ENCODE measurements at regions not wholly inside any gene's neighbourhood (a gene's known extent, or its start where the extent isn't known, plus 50 kb on each side); places are given as distances from the start of the nearest gene placed in this dataset.

DNA sequence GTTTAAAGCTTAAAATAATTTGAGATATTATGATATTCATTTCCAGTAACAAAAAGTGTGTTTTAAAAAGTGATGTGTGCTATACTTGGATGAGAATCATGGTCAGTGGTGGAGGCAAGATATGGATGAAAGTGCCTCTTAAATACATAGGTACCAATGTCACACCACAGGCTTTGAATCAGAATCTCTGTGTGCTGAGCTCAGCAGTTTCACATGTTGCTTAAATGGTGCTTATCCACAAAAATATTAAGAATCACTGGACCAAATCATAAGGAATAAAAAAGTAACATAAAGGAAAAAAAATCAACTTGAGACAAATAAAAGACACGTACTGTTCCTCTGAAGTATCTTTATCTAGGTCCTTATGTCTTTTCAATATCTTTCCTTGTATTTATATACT lies 850.5 kb upstream of the POT1 start:
- DNase-seq (no peak), ATAC-seq (no peak)
- Histone ChIP-seq H3K9me3 (no peaks in the 10 kb centered on the region), H3K36me3 (ENCODE audit: insufficient read depth in 1 of 2, low read depth in 1 of 2) (no peaks in the 10 kb centered on the region), H3K4me3 (no peak overlapping the region), H3K27ac (no peak overlapping the region), H3K4me1 (no peaks in the 10 kb centered on the region), H3K27me3 (ENCODE audit: insufficient read depth in 3 of 3, low read length in 2 of 3) (no peaks in the 10 kb centered on the region)
- TF ChIP-seq CTCF (IDR thresholded peaks at IDR 0.05), result no peak
- WGBS, 3 donors, result 69 to 72% (median 70%) methylated on average over 1 of the region's 1 CpG
- intact Hi-C loops (cut with DNase I), result no loop called here

- no peak for ATAC-seq
- DNase-seq, result no peak
These were observed 845.7 kb upstream of the POT1 start for GRCh38 chr7:125775317-125775716.

GRCh38 chr7:125773113-125773785 lies 843.6 kb upstream of the POT1 start:
- no peak overlapping the region for H3K27ac ChIP-seq
- H3K4me3 ChIP-seq, result no peak overlapping the region
- intact Hi-C loops (cut with DNase I), result no loop called here
- H3K9me3 ChIP-seq, result no peaks in the 10 kb centered on the region
- peaks cover 0 to 2% (median 0%) of the 10 kb centered on the region in 3 donors for H3K27me3 ChIP-seq (ENCODE audit: insufficient read depth in 3 of 3, low read length in 2 of 3)
- no peak for ATAC-seq
- no peak for DNase-seq
- H3K36me3 ChIP-seq (ENCODE audit: insufficient read depth in 1 of 2, low read depth in 1 of 2), result no peaks in the 10 kb centered on the region
- no peak for TF ChIP-seq CTCF (IDR thresholded peaks at IDR 0.05)
- no peaks in the 10 kb centered on the region for H3K4me1 ChIP-seq
- WGBS, 3 donors, result 46 to 57% (median 48%) methylated on average over 19 of the region's 19 CpGs

More at GRCh38 chr7:125775317-125775716, 845.7 kb upstream of the POT1 start:
- H3K4me1 ChIP-seq, result no peaks in the 10 kb centered on the region
- H3K4me3 ChIP-seq, result no peak overlapping the region
- no peak for TF ChIP-seq CTCF (IDR thresholded peaks at IDR 0.05)
- no peak overlapping the region for H3K27ac ChIP-seq
- 15 to 18% (median 17%) methylated on average over 4 of the region's 4 CpGs for WGBS, 3 donors
- peaks cover 0 to 2% (median 0%) of the 10 kb centered on the region in 3 donors for H3K27me3 ChIP-seq (ENCODE audit: insufficient read depth in 3 of 3, low read length in 2 of 3)
- intact Hi-C loops (cut with DNase I), result no loop called here
- H3K9me3 ChIP-seq, result no peaks in the 10 kb centered on the region
- no peaks in the 10 kb centered on the region for H3K36me3 ChIP-seq (ENCODE audit: insufficient read depth in 1 of 2, low read depth in 1 of 2)

DNA sequence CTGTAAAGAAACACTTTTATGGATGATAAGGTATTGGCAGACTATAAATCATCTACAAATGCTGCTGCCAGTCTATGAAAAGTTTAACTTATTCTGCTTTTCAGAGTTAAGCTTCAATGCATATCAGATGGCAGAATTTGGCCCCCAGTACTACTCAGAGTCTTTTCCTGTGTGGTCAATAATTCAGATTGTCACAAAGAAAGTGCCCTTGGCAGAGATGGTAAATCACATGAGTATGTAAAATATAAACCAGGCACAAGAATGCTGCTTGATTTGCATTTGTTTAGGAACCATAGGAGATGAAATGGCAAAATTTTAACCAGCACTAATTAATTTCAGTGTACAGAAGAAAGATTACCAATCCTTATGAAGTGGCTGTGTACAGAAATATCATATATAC lies 818.3 kb upstream of the POT1 start:
- H3K36me3 ChIP-seq (ENCODE audit: insufficient read depth in 1 of 2, low read depth in 1 of 2), result no peaks in the 10 kb centered on the region
- intact Hi-C loops (cut with DNase I), result no loop called here
- ATAC-seq, result no peak
- TF ChIP-seq CTCF (IDR thresholded peaks at IDR 0.05), result no peak
- H3K9me3 ChIP-seq, result peaks cover 6% of the 10 kb centered on the region
- no peak overlapping the region for H3K27ac ChIP-seq
- no peaks in the 10 kb centered on the region for H3K27me3 ChIP-seq (ENCODE audit: insufficient read depth in 3 of 3, low read length in 2 of 3)
- H3K4me3 ChIP-seq, result no peak overlapping the region
- no peaks in the 10 kb centered on the region for H3K4me1 ChIP-seq
- no peak for DNase-seq

DNA sequence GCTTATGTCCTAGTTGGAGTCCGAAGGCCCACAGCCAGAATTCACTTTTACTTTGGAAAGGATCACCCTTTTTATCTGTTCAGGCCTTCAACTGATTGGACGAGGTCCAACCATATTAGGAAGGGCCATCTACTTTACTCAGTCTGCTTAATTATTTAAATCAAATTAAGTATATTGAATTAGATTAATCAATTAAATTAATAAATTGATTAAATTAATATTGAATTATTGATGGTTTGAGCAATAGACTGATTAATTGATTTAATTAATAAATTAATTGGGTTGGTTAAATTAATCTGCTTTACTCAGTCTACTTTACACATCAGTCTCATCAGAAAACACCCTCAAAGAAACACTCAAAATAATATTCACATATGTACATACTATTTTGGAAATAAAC lies 816.9 kb upstream of the POT1 start:
- no peak overlapping the region for H3K4me3 ChIP-seq
- intact Hi-C loops (cut with DNase I), result no loop called here
- H3K27me3 ChIP-seq (ENCODE audit: insufficient read depth in 3 of 3, low read length in 2 of 3), result no peaks in the 10 kb centered on the region
- H3K9me3 ChIP-seq, result peaks cover 6% of the 10 kb centered on the region
- no peaks in the 10 kb centered on the region for H3K4me1 ChIP-seq
- WGBS, 3 donors, result 72 to 76% (median 73%) methylated on average over 2 of the region's 2 CpGs
- DNase-seq (no peak), ATAC-seq (no peak)
- TF ChIP-seq CTCF (IDR thresholded peaks at IDR 0.05), result no peak
- no peaks in the 10 kb centered on the region for H3K36me3 ChIP-seq (ENCODE audit: insufficient read depth in 1 of 2, low read depth in 1 of 2)
- no peak overlapping the region for H3K27ac ChIP-seq
